GM03348 (cell line): ENCODE measurements at regions not wholly inside any gene's neighbourhood (a gene's known extent, or its start where the extent isn't known, plus 50 kb on each side); places are given as distances from the start of the nearest gene placed in this dataset.
"Not testable (repeated sequence)": the region's sequence is repeated elsewhere in the genome, so short reads cannot be mapped to it uniquely, and the experiment has no call there.

Source experiments
- DNase-seq: peaks from one replicate; pipeline ENCODE4 v3.0.0; 2012; ENCODE audit warnings: low spot score

DNA sequence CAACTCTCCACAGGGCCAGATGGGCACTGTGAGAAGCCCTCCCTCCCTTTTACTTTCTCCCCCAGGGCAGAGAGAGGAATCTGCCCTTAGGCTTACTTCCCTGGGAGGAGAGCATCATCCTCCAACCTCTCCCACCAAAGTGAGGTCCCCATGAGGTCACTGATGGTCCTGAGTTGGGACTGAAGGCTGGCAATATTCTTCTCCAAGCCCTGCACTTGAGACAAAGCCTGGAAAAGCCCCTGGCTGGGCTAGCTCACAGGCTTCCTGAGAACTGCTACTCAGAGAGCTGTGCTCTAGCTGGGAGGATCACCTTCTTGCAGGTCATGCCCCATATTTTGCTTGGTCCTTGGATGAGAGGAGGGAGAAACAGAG, 110.0 kb upstream of the MEF2A start:
- no peak for DNase-seq

DNA sequence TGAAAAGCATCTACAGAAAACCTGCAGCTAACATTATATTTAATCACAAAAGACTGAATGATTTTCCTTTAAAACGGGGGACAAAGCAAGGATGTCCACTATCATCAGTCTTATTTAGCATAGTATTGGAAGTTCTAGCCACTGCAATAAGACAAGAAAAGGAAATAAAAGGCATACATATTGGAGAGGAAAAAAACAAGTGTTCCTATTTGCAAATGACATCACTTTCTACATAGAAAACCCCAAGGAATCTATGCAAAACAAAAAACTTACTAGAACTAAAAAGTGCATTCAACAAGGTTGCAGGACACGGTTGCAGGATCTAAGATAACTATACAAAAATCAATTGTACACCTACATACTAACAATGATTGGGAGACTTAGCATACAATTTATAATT, 101.6 kb upstream of the MEF2A start:
- no peak for DNase-seq

DNA sequence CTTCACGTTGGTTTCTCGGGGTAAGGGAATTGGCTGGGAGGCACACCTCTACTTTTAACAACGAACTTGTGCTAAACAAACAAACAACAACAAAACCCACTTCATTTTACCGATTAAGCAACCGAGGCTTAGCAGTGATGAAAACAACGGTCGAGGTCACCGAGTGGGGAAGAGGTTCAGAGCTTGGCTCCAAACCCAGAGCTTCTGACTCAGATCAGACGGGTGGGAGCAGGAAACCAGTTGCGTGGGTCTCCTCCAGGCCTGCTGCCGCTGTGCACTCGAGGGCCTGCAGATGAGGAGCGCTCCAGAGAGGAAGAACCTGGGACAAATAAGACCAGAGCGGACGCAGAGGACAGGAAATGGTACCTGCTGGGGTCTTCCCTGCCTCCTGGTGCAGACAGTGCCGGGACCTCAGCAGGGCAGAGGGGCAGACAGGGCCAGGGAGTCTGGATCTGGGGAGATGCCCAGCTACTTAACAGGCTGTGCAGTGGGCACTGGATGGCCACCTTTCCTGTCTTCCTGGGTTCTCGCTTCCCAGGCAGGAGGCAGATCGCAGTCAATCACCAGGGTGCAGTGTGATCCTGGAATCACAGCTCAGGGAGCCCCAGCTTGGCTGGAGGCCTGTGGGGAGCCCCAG, 99.0 kb upstream of the MEF2A start:
- DNase-seq: no peak

DNA sequence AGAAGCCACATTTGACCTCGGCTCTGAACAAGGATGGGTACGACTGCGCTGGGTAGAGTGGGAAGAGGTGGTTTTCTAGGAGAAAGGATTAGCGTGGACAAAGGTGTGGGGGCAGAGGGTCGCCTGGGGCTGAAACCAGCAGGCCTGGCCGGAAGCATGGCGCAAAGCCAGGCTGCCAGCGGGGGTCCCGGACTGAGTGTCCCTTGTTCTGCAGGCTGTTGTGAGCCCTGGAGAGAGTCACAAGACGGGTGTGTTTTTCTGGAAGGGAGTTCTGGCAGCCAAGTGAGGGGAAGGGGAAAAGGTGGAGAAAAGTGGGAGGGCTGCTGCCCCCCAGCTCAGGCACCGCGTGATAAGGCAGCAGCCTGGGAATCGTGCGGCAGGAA, 98.5 kb upstream of the MEF2A start:
- no peak for DNase-seq

DNA sequence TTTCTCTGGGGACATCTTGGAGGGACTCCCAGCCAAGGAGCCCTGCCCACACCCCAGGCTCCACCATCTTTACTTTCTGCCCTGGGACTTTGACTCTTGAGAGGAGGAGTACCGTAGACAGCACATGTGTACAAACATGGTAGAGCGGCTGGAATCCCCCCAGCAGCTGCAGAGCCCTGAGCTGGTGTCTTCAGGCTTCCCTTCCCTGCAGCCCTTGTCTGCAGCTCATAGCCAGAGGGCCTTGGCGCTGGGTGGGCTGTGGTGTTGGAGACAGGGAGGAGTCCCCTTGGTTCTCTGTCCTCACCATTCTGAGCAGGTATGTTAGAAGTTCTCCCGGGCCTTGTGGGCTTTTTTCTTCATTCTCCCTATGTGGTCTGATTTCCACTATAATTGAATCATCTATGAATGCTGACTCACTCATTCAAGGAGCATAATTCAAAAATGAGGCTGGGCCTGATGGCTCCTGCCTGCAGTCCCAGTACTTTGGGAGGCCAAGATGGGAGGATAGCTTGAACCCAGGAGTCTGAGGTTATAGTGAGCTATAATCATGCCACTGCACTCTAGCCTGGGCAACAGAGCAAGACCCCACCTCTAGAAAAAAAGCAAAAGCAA, 97.8 kb upstream of the MEF2A start:
- no peak for DNase-seq

DNA sequence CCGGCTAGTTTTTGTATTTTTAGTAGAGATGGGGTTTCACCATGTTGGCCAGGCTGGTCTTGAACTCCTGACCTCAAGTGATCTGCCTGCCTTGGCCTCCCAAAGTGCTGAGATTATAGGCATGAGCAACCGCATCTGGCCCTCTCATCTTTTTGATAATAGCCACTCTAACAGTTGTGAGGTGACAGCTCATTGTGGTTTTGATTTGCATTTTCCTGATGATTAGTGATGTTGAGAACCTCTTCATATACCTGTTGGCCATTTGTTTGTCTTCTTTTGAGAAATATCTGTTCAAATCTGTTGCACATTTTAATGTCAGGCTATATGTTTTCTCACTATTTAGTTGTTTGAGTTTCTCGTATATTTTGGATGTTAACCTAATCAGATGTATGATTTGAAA, 95.6 kb upstream of the MEF2A start:
- not testable (repeated sequence) for DNase-seq

DNA sequence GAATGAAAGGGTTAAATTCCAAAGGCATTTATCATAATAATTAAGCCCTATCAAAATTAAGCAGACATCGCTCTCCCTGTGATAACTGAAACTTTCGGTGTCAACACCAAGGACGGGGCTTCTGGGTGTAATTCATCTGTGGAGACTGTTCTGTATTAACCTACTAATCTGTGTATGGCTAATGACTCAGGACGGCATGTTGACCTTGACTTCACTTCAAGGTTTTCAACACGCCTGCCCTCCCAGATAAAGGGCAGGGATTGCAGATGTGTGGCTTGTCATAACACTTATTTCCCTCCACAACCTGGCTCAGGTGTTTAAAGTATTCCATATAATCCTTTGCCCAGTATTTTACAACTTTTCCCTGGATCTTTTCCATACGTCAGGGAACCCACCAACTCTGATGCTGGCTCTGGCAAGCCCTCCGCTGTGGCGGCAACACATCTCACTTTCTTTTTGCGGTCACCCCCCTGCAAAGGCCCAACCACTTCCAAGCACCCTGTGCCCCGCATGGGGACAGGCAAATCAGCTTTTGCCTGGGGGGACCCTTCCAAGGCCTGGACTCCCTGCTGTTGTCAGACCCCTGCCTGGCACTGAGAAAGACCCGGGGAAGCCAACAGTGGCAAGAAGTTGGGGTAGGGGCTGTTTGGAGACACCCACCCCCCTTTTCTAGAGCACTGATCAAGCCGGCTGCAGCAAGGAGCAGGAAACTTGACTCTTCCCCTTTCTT, 93.2 kb upstream of the MEF2A start:
- DNase-seq: no peak

DNA sequence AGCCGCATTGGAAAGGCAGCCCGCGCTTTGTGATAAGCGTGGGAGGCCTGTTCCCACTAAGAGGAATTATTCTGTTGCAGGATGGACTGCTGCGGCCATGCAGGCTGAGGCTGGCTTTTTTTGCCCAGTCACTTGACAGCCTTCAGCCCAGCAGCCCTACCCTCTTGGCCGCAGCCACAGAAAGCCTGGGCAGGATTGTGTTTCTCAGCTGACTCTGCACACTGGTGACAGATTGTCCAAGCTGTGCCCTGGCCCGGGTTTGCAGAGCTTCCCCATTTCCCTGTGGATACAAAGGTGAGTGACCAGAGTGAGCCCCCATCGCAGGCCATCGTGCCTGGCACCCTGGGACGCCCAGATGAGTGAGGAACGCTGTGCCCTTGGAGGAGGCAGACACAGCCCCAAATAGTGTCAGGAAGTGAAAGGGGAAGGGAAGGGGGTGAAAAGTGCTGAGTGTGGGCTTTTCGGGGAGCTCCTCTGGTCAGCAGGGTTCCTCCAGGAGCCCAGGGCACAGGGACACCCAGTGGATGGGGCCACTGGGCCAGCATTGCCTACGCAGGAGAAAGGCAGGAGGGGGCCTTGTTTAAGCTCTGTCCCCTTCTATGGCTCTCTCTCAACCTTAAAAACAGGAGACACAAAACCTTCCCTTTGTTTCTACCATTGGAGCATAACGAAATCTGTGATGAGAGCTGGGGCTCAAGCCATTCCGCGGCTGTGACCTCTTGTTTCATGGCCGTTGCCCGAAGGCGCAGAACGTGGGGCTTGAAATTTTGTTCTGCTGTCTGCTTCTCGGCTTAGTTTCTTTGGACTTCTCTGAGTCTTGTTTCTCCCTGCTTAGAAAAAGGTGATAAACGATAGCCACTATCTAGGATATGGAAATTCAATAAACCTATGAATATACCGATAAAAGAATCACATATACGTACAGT, 91.5 kb upstream of the MEF2A start:
- no peak for DNase-seq

DNA sequence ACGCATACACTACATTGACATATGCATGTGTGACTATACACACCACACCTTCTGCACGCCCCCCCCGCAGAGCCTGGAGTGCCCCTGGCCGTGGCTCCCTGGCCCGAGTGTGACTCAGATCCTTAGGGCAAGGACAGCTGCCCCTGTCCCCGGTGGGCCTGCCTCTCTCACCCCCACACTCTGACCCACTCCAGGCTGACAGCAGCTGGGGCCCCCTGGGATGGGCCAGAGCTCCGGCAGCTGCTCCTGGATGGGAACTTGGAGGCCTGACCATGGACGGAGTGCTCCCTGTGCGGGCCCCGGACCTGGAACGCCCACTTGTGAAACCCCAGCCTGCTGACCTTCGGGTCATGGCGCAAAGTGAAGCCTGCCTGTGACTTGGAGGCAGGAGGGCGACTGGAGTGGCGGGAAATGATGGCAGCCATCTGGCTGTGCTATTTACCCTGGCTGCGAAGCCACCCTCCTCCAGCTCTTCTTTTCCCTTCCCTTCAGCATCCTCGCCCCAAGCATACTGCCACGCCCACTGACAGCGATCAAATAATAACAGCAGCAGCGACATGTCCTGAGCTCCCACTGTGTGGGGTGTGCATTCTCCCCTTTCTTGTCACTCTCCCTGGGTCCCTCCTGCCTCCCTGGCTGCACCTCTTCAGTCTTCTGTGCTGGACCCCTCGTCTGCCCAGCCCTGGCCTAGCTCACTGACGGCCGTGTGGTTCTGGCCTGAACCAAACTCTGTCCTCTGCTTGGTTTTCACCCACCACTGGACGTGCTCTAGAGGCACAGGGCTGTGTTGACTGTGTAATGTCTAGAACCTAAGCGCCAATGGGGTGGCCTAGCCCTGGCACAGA, 90.7 kb upstream of the MEF2A start:
- no peak for DNase-seq

DNA sequence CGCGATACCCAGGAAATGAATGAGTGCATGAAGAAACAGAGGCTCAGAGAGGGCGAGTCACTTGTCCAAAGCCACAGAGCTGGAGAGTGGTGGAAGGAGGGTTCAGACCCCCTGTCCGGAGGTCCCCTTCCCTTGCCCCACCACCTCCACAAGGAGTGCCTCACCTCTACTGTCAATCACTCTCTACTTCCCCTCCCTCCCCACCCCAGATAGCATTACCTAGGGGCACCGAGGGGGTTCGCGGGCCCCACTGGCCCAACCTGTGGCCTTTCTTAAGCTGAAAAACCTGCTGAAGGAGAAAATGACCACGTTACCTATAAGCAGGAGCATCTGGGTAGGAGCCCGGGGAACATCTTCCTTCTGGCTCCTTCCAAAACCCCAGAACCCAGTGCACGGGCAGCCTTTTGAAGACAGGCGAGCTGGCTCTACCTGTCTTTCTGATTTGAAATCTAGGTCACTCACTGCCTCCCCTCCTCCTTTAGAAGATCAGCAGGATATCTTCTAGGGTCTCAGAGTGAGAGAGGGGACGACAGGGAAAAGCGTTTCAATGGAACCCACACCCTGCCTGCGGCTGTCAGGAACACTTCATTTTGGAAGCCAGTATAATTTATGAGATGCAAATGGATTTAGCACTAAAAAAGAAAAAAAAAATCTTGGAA, 89.9 kb upstream of the MEF2A start:
- no peak for DNase-seq

DNA sequence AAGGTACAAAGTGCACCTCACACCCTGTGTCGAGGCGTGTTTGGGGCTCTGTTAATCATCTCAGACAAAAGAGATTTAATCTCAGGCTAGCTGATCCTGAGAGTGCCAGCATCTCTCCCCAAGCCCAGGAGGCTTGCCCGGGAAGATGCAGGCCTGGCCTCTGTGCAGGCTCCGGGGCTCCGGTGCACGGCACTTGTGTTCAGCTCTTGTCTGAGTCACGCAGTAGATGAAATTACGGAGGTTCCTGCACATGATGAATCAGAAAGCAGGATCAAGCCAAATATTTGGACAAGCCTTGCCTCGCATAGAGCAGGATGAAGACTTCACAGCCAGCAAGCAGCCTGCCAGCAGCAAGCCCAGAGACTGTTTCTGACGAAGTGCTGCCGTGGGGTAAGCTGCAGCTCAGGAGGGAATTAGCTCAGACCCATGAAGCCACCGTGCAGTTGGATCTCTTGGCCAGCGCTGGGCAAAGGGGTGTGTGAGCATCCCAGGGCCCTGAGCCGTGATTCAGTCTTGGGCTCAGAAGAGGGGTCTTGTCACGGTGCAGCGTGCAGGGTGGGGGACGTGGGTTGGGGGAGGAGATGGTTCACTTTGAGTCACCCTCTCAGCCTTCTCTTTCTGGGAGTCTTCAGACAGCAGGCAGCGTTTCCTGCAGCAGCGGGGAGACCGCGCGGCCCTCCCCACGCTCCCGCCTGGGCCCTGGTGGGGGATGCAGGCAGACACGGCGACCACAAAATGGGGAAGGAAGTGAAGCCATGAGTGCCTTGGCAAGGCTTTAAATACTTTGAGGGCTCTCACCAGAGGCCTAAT, 89.2 kb upstream of the MEF2A start:
- DNase-seq: peak; percentile 93

DNA sequence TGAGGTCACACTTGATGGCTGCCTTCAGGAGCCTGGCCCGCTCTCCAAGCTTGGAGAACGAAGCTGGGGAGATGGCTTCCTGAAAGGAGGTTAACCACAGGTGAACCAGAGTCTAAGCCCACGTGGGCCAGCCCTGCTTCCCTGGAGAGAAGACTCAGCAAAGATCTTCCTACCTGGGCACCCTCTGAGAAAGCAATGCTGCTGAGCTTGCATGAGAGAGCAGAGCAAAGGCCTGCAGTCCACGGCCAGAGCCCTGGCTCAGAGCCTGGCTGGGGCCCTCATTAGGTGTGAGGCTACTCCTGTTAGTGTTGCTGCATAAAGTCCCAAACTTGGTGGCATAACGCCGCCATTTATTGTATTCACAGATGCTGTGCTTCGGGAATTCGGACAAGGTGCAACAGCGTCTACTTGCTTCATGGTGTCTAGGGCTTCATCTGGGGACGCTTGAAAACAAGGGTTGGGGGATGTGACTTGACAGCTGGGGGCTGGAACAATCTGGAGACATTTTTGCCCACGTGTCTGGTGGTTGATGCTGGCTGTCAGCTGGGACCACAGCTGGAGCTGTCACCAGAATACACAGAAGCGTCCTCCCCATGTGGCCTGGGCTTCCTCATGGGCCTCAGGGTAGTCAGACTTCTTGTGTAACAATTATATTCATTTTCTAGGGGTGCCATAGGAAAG, 87.9 kb upstream of the MEF2A start:
- no peak for DNase-seq

DNA sequence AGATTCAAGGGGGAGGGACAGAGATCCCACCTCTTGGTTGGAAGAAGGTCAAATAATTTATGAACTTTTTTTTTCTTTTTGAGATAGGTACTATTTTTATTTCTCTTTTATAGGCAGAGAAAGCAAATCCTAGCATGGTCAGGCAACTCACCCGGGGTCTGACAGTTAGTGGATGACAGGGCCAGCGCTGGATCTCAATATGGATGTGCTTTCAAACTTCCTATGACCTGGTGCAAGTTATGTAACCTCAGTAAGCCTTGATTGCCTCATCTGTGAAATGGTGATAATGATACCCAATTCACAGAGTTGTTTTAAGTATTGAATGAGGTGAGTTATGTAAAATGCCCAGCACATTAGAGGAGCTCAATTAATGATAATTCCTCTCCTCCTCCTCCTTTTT, 86.8 kb upstream of the MEF2A start:
- DNase-seq: no peak

DNA sequence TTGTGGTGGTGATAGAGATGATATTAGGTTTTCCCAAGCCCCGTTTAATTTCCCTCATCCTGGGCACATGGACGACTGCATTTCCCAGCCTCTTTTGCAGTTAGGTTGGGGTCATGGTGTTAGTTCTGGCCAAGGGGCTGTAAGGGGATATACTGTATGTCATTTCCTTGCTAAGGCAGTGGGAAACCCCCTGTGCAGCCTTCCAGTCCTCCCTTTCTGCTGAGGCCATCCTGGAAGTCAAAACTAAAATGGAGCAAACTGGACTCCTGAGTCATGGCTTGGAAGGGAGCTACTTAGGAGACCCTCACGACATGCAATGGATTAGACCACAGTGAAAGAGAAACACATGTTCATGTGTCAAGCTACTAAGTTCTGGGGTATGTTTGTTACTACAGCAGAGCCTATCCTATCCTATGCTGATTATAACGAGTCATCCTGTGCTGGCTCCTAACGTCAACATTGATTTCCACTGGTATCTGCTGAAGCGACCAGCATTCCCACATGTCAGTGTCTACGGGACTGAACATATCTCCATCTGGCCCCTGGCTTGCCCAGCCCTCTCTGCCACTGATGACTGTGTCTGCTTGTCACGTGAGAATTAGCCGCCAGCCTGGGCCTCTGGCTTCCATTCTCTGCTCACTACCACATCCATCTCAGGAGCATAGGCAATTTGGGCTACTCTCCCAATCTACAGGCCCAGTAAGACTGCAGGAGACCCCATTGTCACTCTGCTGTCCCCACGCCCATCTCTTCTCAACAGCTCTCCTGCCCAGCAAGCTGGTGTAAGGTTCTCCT, 85.6 kb upstream of the MEF2A start:
- no peak for DNase-seq

DNA sequence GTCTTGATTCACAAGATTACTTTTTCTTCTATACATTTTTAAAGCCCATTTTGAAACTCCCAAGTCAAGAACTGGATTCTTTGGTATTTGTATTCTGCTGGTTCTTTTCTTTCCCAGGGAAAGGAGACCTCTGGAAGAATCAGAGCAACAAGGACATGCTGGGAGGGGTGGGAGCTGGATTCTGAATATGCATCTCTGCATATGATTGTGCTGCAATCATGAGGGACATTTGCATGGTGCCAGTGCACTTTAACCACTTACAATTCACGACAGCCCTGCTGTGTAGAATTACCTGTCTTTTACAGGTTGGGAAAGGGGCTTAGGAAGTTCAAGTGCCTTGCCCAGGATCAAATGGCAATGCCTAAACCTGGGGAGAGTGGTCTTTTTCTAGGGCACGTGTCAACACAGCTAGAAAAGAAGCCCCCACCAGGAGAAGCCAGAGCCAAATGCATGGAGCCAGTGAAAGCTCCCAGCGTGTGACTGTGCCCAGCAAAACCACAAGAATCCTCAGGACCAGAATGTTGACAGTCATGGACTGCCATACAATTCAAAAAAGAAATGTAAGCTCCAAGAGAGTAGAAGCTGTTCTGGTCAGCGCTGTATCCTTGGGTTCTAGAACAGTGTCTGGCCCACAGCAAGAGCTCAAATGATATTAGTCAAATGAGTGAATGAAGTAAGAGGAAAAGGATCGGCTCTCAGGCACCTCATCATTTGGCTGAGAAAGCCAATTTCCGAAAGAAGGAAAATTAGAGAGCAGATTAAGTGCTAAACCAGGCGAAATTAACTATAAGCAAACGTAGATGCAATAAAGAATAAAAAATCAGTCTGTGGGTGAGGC, 84.5 kb upstream of the MEF2A start:
- no peak for DNase-seq

DNA sequence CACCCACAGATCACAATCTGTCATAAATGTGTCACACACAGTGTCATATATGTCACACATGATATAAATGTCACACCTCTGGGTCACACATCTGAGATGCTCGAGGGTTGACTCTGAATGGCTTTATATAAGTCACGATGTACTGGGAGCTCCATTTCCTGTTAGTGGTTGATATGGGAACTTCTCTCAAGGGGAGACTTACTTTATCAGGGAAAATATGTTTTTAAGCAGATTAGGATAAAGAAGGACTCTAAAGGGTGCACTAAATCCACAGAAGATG, 83.9 kb upstream of the MEF2A start:
- no peak for DNase-seq

DNA sequence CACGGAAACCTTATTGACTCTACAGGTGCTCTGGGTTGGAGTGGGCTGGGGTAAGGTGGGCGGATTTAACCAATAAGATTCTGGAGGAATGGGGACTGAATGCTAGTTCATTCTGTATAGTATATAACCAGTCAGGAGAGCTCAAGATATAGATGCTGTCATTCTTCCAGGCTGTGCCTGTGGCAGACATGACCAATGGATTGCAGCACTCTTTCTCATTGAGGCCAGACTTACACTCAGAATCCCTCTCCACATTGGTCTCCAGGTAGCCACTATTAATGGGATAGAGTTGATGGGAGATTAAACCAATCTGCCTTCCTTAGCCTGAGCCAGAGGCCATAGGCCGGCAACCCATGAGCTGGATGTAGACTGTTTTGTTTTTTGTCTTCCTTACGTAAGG, 82.8 kb upstream of the MEF2A start:
- no peak for DNase-seq
